GM12878 (cell line): ENCODE measurements at regions not wholly inside any gene's neighbourhood (a gene's known extent, or its start where the extent isn't known, plus 50 kb on each side); places are given as distances from the start of the nearest gene placed in this dataset.

Experiments used
- ATAC-seq: fragments of 200-7000 bp; cut with Tn5 transposase; 3 replicates; pipeline ENCODE4 v1.9.1; 2020; ENCODE audit warnings: mild to moderate bottlenecking, moderate library complexity
- BruUV-seq: library from RNA; stranded (reverse); fragments of 400-500 nt; replicated peaks from 2 replicates; lab custom pipeline; 2021; lab: Mats Ljungman, UMichigan
- CTCF ChIA-PET: fragments of 300-600 bp; sonication (Branson Sonifier 250); formaldehyde crosslinking; extraction: SDS; loops from one replicate; lab custom pipeline; 2021; ENCODE audit warnings: inconsistent platforms; lab: Yijun Ruan, JAX
- POLR2A ChIA-PET: fragments of 350-600 bp; formaldehyde crosslinking; extraction: SDS; loops from one replicate; lab custom pipeline; 2021; ENCODE audit warnings: inconsistent platforms; lab: Charles Lee
- RAD21 ChIA-PET: fragments of 300-600 bp; sonication (Branson Sonifier 250); formaldehyde crosslinking; loops from one replicate; lab custom pipeline; 2023; ENCODE audit warnings: antibody characterized with exemption; ENCODE audit not compliant: unreplicated experiment; lab: Charles Lee
- SMC1A ChIA-PET: fragments of 300-600 bp; sonication (Branson Sonifier 250); formaldehyde crosslinking; loops from one replicate; lab custom pipeline; 2023; ENCODE audit not compliant: unreplicated experiment, uncharacterized antibody; lab: Charles Lee
- DNase-seq: peaks from one replicate; pipeline ENCODE4 v3.0.0-alpha.2; 2011; ENCODE audit warnings: low read depth, low spot score
- FAIRE-seq: peaks from 3 replicates; lab custom pipeline; 2011; peaks lifted over from hg19 to GRCh38; lab: Jason Lieb, UNC
- H2AFZ ChIP-seq: 2 replicates; pipeline ENCODE4 v1.6.0; 2011; ENCODE audit warnings: low read depth, low read length, control low read depth; ENCODE audit not compliant: control insufficient read depth
- H3K27ac ChIP-seq: 2 replicates; pipeline ENCODE4 v1.5.1; 2011; ENCODE audit warnings: control low read depth; ENCODE audit not compliant: control insufficient read depth, insufficient read depth
- H3K27me3 ChIP-seq, 2 experiments: replicated peaks in 1 of 2; 2 replicates each; pipeline versions ENCODE4 v1.6.0 to v1.6.1; 2011; ENCODE audit warnings: low read length in 1 of 2; ENCODE audit not compliant: control insufficient read depth in 2 of 2, insufficient read depth in 2 of 2
- H3K36me3 ChIP-seq, 2 experiments: 2 replicates each; pipeline ENCODE4 v1.5.1; 2011; ENCODE audit warnings: low read length in 1 of 2; ENCODE audit not compliant: control insufficient read depth in 2 of 2, insufficient read depth in 2 of 2
- H3K4me1 ChIP-seq: 2 replicates; pipeline ENCODE4 v1.6.1; 2011; ENCODE audit warnings: mild to moderate bottlenecking, low read length, moderate library complexity, mixed read lengths; ENCODE audit not compliant: control insufficient read depth, insufficient read depth
- H3K4me2 ChIP-seq: 2 replicates; pipeline ENCODE4 v1.6.0; 2011; ENCODE audit warnings: control low read depth; ENCODE audit not compliant: control insufficient read depth, insufficient read depth
- H3K4me3 ChIP-seq: fragments of 200-600 bp; sonication (generic); 2 replicates; pipeline ENCODE4 v1.5.1; 2016
- H3K79me2 ChIP-seq: 2 replicates; pipeline ENCODE4 v1.6.0; 2011; ENCODE audit warnings: low read length; ENCODE audit not compliant: control insufficient read depth, insufficient read depth
- H3K9ac ChIP-seq: 2 replicates; pipeline ENCODE4 v1.8.0; 2011; ENCODE audit warnings: low read length, control low read depth, mixed read lengths; ENCODE audit not compliant: control insufficient read depth, insufficient read depth
- H3K9me3 ChIP-seq: replicated peaks from 3 replicates; pipeline ENCODE4 v1.5.1; 2011; ENCODE audit warnings: mild to moderate bottlenecking, low read length; ENCODE audit not compliant: control insufficient read depth, insufficient read depth
- H4K20me1 ChIP-seq: 2 replicates; pipeline ENCODE4 v1.6.0; 2011; ENCODE audit not compliant: control insufficient read depth, insufficient read depth
- BMI1 ChIP-seq: fragments of 450-650 bp; IDR thresholded peaks from 2 replicates; pipeline ENCODE4 v1.6.1; 2016; ENCODE audit warnings: mild to moderate bottlenecking, moderate library complexity, borderline replicate concordance
- HDAC6 ChIP-seq: fragments of 200-600 bp; sonication (generic); IDR thresholded peaks from one replicate; pipeline ENCODE4 v1.8.0; 2017; ENCODE audit warnings: antibody characterized with exemption; ENCODE audit not compliant: unreplicated experiment
- KDM1A ChIP-seq: fragments of 200-600 bp; sonication (generic); IDR thresholded peaks from 2 replicates; pipeline ENCODE4 v1.6.1; 2016; ENCODE audit warnings: borderline replicate concordance
- NFXL1 ChIP-seq: fragments of 450-650 bp; IDR thresholded peaks from 2 replicates; pipeline ENCODE4 v1.6.1; 2017; ENCODE audit warnings: antibody characterized with exemption, mild to moderate bottlenecking, borderline replicate concordance
- NR2C1 ChIP-seq: fragments of 450-650 bp; IDR thresholded peaks from 2 replicates; pipeline ENCODE4 v1.6.1; 2017; ENCODE audit warnings: antibody characterized with exemption, mild to moderate bottlenecking, moderate library complexity
- NR2F1 ChIP-seq: fragments of 450-650 bp; conservative IDR thresholded peaks from 2 replicates; pipeline ENCODE4 v1.6.1; 2017; ENCODE audit warnings: mild to moderate bottlenecking
- POLR2A ChIP-seq: IDR thresholded peaks from 2 replicates; pipeline ENCODE4 v1.6.1; 2011; ENCODE audit warnings: low read depth, mild to moderate bottlenecking, low read length
- SUPT20H ChIP-seq: IDR thresholded peaks from 2 replicates; pipeline ENCODE4 v1.6.1; 2011; ENCODE audit warnings: low read depth, mild to moderate bottlenecking, low read length, moderate library complexity, borderline replicate concordance; ENCODE audit not compliant: control insufficient read depth
- WRNIP1 ChIP-seq: IDR thresholded peaks from 2 replicates; pipeline ENCODE4 v1.6.1; 2011; ENCODE audit warnings: low read depth, low read length, improper control_type of control experiment, borderline replicate concordance
- ZNF384 ChIP-seq: IDR thresholded peaks from 2 replicates; pipeline ENCODE4 v1.6.1; 2012; ENCODE audit warnings: low read depth, mild to moderate bottlenecking, low read length, improper control_type of control experiment, borderline replicate concordance
- WGBS: methylation state at CpG from one replicate; pipeline ENCODE4 v1.1.6; 2016; ENCODE audit warnings: low lambda C conversion rate; ENCODE audit not compliant: insufficient replicate concordance, insufficient coverage; ENCODE audit errors: missing lambda C conversion rate; 5-methylcytosine and 5-hydroxymethylcytosine counted together
- in situ Hi-C: fragments of 300-500 bp; cut with MboI; formaldehyde crosslinking; loops from 9 replicates; pipeline ENCODE4 v1.14.3; 2018; ENCODE audit warnings: mixed read lengths
- intact Hi-C: fragments of 100-400 bp; cut with micrococcal nuclease; formaldehyde crosslinking; loops from one replicate; pipeline ENCODE4 v1.14.2; 2022; ENCODE audit not compliant: unreplicated experiment
- TF ChIP-seq, protein P1 (sequence below): fragments of 450-650 bp; IDR thresholded peaks from 2 replicates; pipeline ENCODE4 v1.6.1; 2016; ENCODE audit warnings: mild to moderate bottlenecking
- TF ChIP-seq, protein P2 (sequence below): IDR thresholded peaks from 2 replicates; pipeline ENCODE4 v1.6.1; 2012; ENCODE audit warnings: low read depth, low read length, improper control_type of control experiment
- TF ChIP-seq, protein P3 (sequence below): fragments of 450-650 bp; IDR thresholded peaks from 2 replicates; pipeline ENCODE4 v1.6.1; 2016; ENCODE audit warnings: mild to moderate bottlenecking, moderate library complexity, borderline replicate concordance

DNA sequence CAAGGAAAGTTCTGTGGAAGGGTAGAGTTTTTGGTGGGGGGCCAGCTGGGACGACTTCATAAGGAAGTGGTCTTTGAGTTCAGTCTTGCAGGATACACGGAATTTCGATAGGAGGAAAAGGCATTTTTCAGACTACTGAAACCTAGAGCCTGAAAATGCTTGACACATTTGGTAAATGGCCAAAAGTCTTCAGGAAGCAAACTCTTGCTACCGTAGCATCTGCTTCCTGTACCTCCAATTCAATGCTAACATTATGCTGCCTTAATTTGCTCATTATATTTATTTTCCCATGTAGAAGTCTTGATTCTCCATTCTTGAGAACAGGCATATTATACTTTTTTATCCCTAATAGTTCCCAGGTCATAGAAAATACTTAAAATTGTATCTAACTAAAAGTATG is 129.3 kb upstream of the MED13 start:
- intact Hi-C loops, result no loop called here
- CTCF ChIA-PET, result no interaction called here
- WGBS, result 0% methylated on average over 4 of the region's 4 CpGs
- H3K4me2 ChIP-seq, result no peak overlapping the region
- no peaks in the 10 kb centered on the region for H3K79me2 ChIP-seq
- RAD21 ChIA-PET, result no interaction called here
- ATAC-seq, result no peak
- H3K4me3 ChIP-seq, result no peak overlapping the region
- no peak overlapping the region for H3K9ac ChIP-seq
- TF ChIP-seq KDM1A, result no peak
- no peak for TF ChIP-seq WRNIP1
- TF ChIP-seq, protein P1, sequence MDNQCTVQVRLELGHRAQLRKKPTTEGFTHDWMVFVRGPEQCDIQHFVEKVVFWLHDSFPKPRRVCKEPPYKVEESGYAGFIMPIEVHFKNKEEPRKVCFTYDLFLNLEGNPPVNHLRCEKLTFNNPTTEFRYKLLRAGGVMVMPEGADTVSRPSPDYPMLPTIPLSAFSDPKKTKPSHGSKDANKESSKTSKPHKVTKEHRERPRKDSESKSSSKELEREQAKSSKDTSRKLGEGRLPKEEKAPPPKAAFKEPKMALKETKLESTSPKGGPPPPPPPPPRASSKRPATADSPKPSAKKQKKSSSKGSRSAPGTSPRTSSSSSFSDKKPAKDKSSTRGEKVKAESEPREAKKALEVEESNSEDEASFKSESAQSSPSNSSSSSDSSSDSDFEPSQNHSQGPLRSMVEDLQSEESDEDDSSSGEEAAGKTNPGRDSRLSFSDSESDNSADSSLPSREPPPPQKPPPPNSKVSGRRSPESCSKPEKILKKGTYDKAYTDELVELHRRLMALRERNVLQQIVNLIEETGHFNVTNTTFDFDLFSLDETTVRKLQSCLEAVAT, result no peak
- TF ChIP-seq, protein P2, sequence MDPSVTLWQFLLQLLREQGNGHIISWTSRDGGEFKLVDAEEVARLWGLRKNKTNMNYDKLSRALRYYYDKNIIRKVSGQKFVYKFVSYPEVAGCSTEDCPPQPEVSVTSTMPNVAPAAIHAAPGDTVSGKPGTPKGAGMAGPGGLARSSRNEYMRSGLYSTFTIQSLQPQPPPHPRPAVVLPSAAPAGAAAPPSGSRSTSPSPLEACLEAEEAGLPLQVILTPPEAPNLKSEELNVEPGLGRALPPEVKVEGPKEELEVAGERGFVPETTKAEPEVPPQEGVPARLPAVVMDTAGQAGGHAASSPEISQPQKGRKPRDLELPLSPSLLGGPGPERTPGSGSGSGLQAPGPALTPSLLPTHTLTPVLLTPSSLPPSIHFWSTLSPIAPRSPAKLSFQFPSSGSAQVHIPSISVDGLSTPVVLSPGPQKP, result no peak
- TF ChIP-seq SUPT20H, result no peak
- no peak for TF ChIP-seq ZNF384
- no peak for TF ChIP-seq NR2C1
- no peak for TF ChIP-seq NR2F1
- no peak for TF ChIP-seq POLR2A
- no peak for TF ChIP-seq BMI1
- no peak for TF ChIP-seq HDAC6
- TF ChIP-seq, protein P3, sequence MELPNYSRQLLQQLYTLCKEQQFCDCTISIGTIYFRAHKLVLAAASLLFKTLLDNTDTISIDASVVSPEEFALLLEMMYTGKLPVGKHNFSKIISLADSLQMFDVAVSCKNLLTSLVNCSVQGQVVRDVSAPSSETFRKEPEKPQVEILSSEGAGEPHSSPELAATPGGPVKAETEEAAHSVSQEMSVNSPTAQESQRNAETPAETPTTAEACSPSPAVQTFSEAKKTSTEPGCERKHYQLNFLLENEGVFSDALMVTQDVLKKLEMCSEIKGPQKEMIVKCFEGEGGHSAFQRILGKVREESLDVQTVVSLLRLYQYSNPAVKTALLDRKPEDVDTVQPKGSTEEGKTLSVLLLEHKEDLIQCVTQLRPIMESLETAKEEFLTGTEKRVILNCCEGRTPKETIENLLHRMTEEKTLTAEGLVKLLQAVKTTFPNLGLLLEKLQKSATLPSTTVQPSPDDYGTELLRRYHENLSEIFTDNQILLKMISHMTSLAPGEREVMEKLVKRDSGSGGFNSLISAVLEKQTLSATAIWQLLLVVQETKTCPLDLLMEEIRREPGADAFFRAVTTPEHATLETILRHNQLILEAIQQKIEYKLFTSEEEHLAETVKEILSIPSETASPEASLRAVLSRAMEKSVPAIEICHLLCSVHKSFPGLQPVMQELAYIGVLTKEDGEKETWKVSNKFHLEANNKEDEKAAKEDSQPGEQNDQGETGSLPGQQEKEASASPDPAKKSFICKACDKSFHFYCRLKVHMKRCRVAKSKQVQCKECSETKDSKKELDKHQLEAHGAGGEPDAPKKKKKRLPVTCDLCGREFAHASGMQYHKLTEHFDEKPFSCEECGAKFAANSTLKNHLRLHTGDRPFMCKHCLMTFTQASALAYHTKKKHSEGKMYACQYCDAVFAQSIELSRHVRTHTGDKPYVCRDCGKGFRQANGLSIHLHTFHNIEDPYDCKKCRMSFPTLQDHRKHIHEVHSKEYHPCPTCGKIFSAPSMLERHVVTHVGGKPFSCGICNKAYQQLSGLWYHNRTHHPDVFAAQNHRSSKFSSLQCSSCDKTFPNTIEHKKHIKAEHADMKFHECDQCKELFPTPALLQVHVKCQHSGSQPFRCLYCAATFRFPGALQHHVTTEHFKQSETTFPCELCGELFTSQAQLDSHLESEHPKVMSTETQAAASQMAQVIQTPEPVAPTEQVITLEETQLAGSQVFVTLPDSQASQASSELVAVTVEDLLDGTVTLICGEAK, result no peak
- TF ChIP-seq NFXL1, result no peak
- DNase-seq, result no peak
- no peaks in the 10 kb centered on the region for H3K4me1 ChIP-seq
- SMC1A ChIA-PET, result no interaction called here
- FAIRE-seq, result no peak
- H2AFZ ChIP-seq, result no peak overlapping the region
- no peaks in the 10 kb centered on the region for H4K20me1 ChIP-seq
- H3K27me3 ChIP-seq, result no peaks in the 10 kb centered on the region
- in situ Hi-C loops, result no loop called here
- POLR2A ChIA-PET, result no interaction called here
- H3K36me3 ChIP-seq, result no peaks in the 10 kb centered on the region
- no peak overlapping the region for H3K27ac ChIP-seq
- H3K9me3 ChIP-seq, result no peaks in the 10 kb centered on the region
- BruUV-seq, result no TSS peak
